CD14-positive monocyte (primary cell): ENCODE measurements at regions not wholly inside any gene's neighbourhood (a gene's known extent, or its start where the extent isn't known, plus 50 kb on each side); places are given as distances from the start of the nearest gene placed in this dataset.

ENCODE experiments used
- DNase-seq, 3 donors: peaks; one replicate each; pipeline ENCODE4 v3.0.0-alpha.2; 2011 to 2022
- H2AFZ ChIP-seq: 2 replicates; pipeline ENCODE4 v1.6.0; 2012; ENCODE audit warnings: mild to moderate bottlenecking, low read depth, low read length, inconsistent platforms; ENCODE audit not compliant: insufficient read depth, poor library complexity, severe bottlenecking
- H3K27ac ChIP-seq, 2 donors: 1 replicate in 1 of 2; 2 replicates in 1 of 2; pipeline ENCODE4 v1.5.1; 2012 to 2013; ENCODE audit warnings: low read length in 2 of 2, control low read depth in 1 of 2, inconsistent platforms in 1 of 2, low read depth in 1 of 2, mild to moderate bottlenecking in 1 of 2
- H3K27me3 ChIP-seq, 2 donors: one replicate each; pipeline versions ENCODE4 v1.6.0 to v1.6.1; 2011 to 2013; ENCODE audit warnings: low read length in 2 of 2; ENCODE audit not compliant: control insufficient read depth in 2 of 2, insufficient read depth in 2 of 2
- H3K36me3 ChIP-seq, 2 donors: replicated peaks in 1 of 2; 1 replicate in 1 of 2; 2 replicates in 1 of 2; pipeline versions ENCODE4 v1.5.1 to v1.6.1; 2012 to 2013; ENCODE audit warnings: low read length in 2 of 2, control low read depth in 1 of 2, inconsistent platforms in 1 of 2, mild to moderate bottlenecking in 1 of 2; ENCODE audit not compliant: insufficient read depth in 2 of 2, control insufficient read depth in 1 of 2
- H3K4me1 ChIP-seq, 2 donors: 1 replicate in 1 of 2; 2 replicates in 1 of 2; pipeline versions ENCODE4 v1.5.1 to v1.6.1; 2012 to 2013; ENCODE audit warnings: low read length in 2 of 2, control low read depth in 1 of 2, inconsistent platforms in 1 of 2, mild to moderate bottlenecking in 1 of 2, moderate library complexity in 1 of 2; ENCODE audit not compliant: insufficient read depth in 2 of 2, control insufficient read depth in 1 of 2
- H3K4me2 ChIP-seq: replicated peaks from 2 replicates; pipeline ENCODE3; 2012; ENCODE audit warnings: low read length, moderate library complexity, mild to moderate bottlenecking; ENCODE audit not compliant: poor library complexity, severe bottlenecking; ENCODE audit errors: extremely low read depth
- H3K4me3 ChIP-seq, 3 experiments: fragments of 200-600 bp in 1 of 3; sonication (generic) in 1 of 3; replicated peaks in 1 of 3; 1 replicate in 2 of 3; 2 replicates in 1 of 3; pipeline ENCODE4 v1.5.1; 2011 to 2013; ENCODE audit warnings: low read length in 3 of 3, mild to moderate bottlenecking in 3 of 3, control low read depth in 2 of 3, low read depth in 2 of 3, inconsistent platforms in 1 of 3, moderate library complexity in 1 of 3
- H3K79me2 ChIP-seq: 2 replicates; pipeline ENCODE4 v1.6.0; 2012; ENCODE audit warnings: mild to moderate bottlenecking, control low read depth, inconsistent platforms, low read length, moderate library complexity; ENCODE audit not compliant: insufficient read depth
- H3K9ac ChIP-seq: 2 replicates; pipeline ENCODE4 v1.6.0; 2017; ENCODE audit warnings: low read length, mild to moderate bottlenecking; ENCODE audit not compliant: insufficient read depth, poor library complexity, severe bottlenecking
- H3K9me3 ChIP-seq, 2 donors: replicated peaks in 1 of 2; 1 replicate in 1 of 2; 2 replicates in 1 of 2; pipeline versions ENCODE4 v1.5.1 to v1.6.1; 2012 to 2013; ENCODE audit warnings: low read length in 2 of 2, control low read depth in 1 of 2; ENCODE audit not compliant: control insufficient read depth in 1 of 2, insufficient read depth in 1 of 2
- H4K20me1 ChIP-seq: 2 replicates; pipeline ENCODE4 v1.6.0; 2012; ENCODE audit warnings: mild to moderate bottlenecking, low read length, control low read depth, moderate library complexity; ENCODE audit not compliant: insufficient read depth
- H3K27ac Mint-ChIP-seq, 7 donors: one replicate each; pipeline ENCODE4 v1.8.0; 2020; ENCODE audit warnings: mild to moderate bottlenecking in 7 of 7, mixed read lengths in 7 of 7, moderate library complexity in 6 of 7, inconsistent platforms in 2 of 7
- H3K27me3 Mint-ChIP-seq, 3 donors: one replicate each; pipeline ENCODE4 v1.8.0; 2021 to 2022; ENCODE audit warnings: low read depth in 3 of 3, mild to moderate bottlenecking in 3 of 3, mixed read lengths in 3 of 3, moderate library complexity in 3 of 3, inconsistent platforms in 1 of 3
- H3K36me3 Mint-ChIP-seq, 2 donors: one replicate each; pipeline ENCODE4 v1.8.0; 2020; ENCODE audit warnings: mixed read lengths in 2 of 2, inconsistent platforms in 1 of 2, mild to moderate bottlenecking in 1 of 2
- H3K4me1 Mint-ChIP-seq: one replicate; pipeline ENCODE4 v1.8.0; 2020; ENCODE audit warnings: mild to moderate bottlenecking, mixed read lengths
- H3K4me3 Mint-ChIP-seq, 2 donors: one replicate each; pipeline ENCODE4 v1.8.0; 2020; ENCODE audit warnings: mild to moderate bottlenecking in 2 of 2, mixed read lengths in 2 of 2, moderate library complexity in 1 of 2
- H3K9me3 Mint-ChIP-seq, 7 donors: one replicate each; pipeline ENCODE4 v1.8.0; 2020 to 2022; ENCODE audit warnings: mixed read lengths in 7 of 7, mild to moderate bottlenecking in 6 of 7, moderate library complexity in 6 of 7, inconsistent platforms in 2 of 7
- WGBS: methylation state at CpG from one replicate; pipeline ENCODE4 v1.1.5; 2013; ENCODE audit warnings: missing lambda C conversion rate; ENCODE audit not compliant: insufficient coverage; 5-methylcytosine and 5-hydroxymethylcytosine counted together
- intact Hi-C, 2 donors: fragments of 100-400 bp; cut with micrococcal nuclease; formaldehyde crosslinking; loops; one replicate each; pipeline versions ENCODE4 v1.15.0 to v1.15.1; 2023
- TF ChIP-seq, protein P1 (sequence below): fragments of 200-600 bp; IDR thresholded peaks from one replicate; pipeline ENCODE4 v1.8.0; 2022; ENCODE audit warnings: antibody characterized with exemption, mild to moderate bottlenecking

- Histone ChIP-seq H3K36me3 (no peaks in the 10 kb centered on the region), H3K9me3 (no peaks in the 10 kb centered on the region), H3K9ac (no peak overlapping the region), H3K4me2 (no peak overlapping the region), H3K27me3 (no peaks in the 10 kb centered on the region), H3K27ac (no peak overlapping the region), H3K4me3 (no peak overlapping the region), H3K79me2 (no peaks in the 10 kb centered on the region), H4K20me1 (no peaks in the 10 kb centered on the region), H3K4me1 (no peaks in the 10 kb centered on the region), H2AFZ (no peak overlapping the region)
- no peak overlapping the region for H3K27ac Mint-ChIP-seq
- peaks cover 0 to 11% (median 0%) of the 10 kb centered on the region in 7 donors for H3K9me3 Mint-ChIP-seq
- peaks cover 0 to 2% (median 1%) of the 10 kb centered on the region in 3 donors for H3K27me3 Mint-ChIP-seq
- DNase-seq, result no peak
- H3K4me1 Mint-ChIP-seq, result no peaks in the 10 kb centered on the region
- no peak overlapping the region for H3K4me3 Mint-ChIP-seq
- TF ChIP-seq, protein P1, sequence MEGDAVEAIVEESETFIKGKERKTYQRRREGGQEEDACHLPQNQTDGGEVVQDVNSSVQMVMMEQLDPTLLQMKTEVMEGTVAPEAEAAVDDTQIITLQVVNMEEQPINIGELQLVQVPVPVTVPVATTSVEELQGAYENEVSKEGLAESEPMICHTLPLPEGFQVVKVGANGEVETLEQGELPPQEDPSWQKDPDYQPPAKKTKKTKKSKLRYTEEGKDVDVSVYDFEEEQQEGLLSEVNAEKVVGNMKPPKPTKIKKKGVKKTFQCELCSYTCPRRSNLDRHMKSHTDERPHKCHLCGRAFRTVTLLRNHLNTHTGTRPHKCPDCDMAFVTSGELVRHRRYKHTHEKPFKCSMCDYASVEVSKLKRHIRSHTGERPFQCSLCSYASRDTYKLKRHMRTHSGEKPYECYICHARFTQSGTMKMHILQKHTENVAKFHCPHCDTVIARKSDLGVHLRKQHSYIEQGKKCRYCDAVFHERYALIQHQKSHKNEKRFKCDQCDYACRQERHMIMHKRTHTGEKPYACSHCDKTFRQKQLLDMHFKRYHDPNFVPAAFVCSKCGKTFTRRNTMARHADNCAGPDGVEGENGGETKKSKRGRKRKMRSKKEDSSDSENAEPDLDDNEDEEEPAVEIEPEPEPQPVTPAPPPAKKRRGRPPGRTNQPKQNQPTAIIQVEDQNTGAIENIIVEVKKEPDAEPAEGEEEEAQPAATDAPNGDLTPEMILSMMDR, result no peak
- intact Hi-C loops, result no loop called here
- no CpG with 5 or more reads among the region's 5 CpGs for WGBS
- H3K36me3 Mint-ChIP-seq, result no peaks in the 10 kb centered on the region
Observed at GRCh38 chr13:55000844-55001243, 1972.2 kb downstream of the OLFM4 start.

DNA sequence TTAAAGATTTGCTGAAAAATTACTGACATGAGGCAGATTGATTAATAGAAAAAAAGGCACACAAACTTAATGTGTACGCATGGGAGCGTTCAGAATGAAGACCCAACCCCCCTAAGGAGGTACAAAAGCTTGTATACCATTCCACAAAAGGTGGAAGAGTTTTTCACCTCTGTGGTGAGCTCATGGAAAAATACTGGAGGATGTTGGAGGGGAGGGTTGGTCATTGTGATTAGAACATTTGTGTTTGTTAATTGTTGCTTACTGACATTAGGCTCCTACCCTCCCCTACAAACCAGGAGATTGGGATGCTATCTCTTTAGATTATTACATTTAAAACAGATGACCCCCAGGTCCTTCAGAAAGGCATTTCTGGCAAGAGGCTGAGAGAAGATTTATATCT is 1973.3 kb downstream of the OLFM4 start:
- Histone ChIP-seq H3K4me3 (no peak overlapping the region), H3K9me3 (no peaks in the 10 kb centered on the region), H3K4me2 (no peak overlapping the region), H3K27me3 (no peaks in the 10 kb centered on the region), H3K27ac (no peak overlapping the region), H3K4me1 (no peaks in the 10 kb centered on the region), H4K20me1 (no peaks in the 10 kb centered on the region), H3K36me3 (no peaks in the 10 kb centered on the region), H3K9ac (no peak overlapping the region), H3K79me2 (no peaks in the 10 kb centered on the region), H2AFZ (no peak overlapping the region)
- Mint-ChIP-seq H3K27me3 (peaks cover 0 to 3% (median 2%) of the 10 kb centered on the region in 3 donors), H3K27ac (no peak overlapping the region), H3K4me3 (no peak overlapping the region), H3K36me3 (no peaks in the 10 kb centered on the region), H3K4me1 (no peaks in the 10 kb centered on the region), H3K9me3 (peaks cover 0 to 11% (median 2%) of the 10 kb centered on the region in 7 donors)
- no peak for DNase-seq
- TF ChIP-seq, protein P1, result no peak
- intact Hi-C loops, result no loop called here
- WGBS, result no CpG with 5 or more reads among the region's 2 CpGs
